ENCODE measurements at regions not wholly inside any gene's neighbourhood (a gene's known extent, or its start where the extent isn't known, plus 50 kb on each side); places are given as distances from the start of the nearest gene placed in this dataset.

GRCh38 chr3:117135207-117135606 lies 425.6 kb downstream of the TUSC7 start:
- no peak for DNase-seq

GRCh38 chr3:117136003-117136402 lies 426.4 kb downstream of the TUSC7 start:
- DNase-seq = no peak

GRCh38 chr3:117137065-117137464 lies 427.5 kb downstream of the TUSC7 start:
- no peak for DNase-seq

GRCh38 chr3:117139681-117140080 lies 430.1 kb downstream of the TUSC7 start:
- DNase-seq = no peak

GRCh38 chr3:117141812-117142211 lies 432.2 kb downstream of the TUSC7 start:
- no peak for DNase-seq

GRCh38 chr3:117144853-117145252 lies 435.3 kb downstream of the TUSC7 start:
- no peak for DNase-seq

- no peak for DNase-seq
Observed at GRCh38 chr3:117145677-117146076, 436.1 kb downstream of the TUSC7 start.

GRCh38 chr3:117146571-117146970 lies 437.0 kb downstream of the TUSC7 start:
- DNase-seq = no peak

GRCh38 chr3:117149584-117149983 lies 440.0 kb downstream of the TUSC7 start:
- no peak for DNase-seq

GRCh38 chr3:117150628-117151027 lies 441.0 kb downstream of the TUSC7 start:
- DNase-seq = no peak

GRCh38 chr3:117160176-117160575 lies 450.6 kb downstream of the TUSC7 start:
- DNase-seq = no peak

GRCh38 chr3:117161816-117162215 lies 452.2 kb downstream of the TUSC7 start:
- DNase-seq = no peak

- DNase-seq = no peak
Observed at GRCh38 chr3:117165176-117165575, 455.6 kb downstream of the TUSC7 start.

- no peak for DNase-seq
Observed at GRCh38 chr3:117165601-117166051, 456.0 kb downstream of the TUSC7 start.

- DNase-seq = no peak
Observed at GRCh38 chr3:117168896-117169295, 459.3 kb downstream of the TUSC7 start.

- DNase-seq = no peak
Observed at GRCh38 chr3:117170094-117170493, 460.5 kb downstream of the TUSC7 start.

- no peak for DNase-seq
Observed at GRCh38 chr3:117171124-117171523, 461.5 kb downstream of the TUSC7 start.

- DNase-seq = no peak
Observed at GRCh38 chr3:117172426-117172825, 462.8 kb downstream of the TUSC7 start.

GRCh38 chr3:117181222-117181621 lies 471.6 kb downstream of the TUSC7 start:
- DNase-seq = no peak

- no peak for DNase-seq
Observed at GRCh38 chr3:117184574-117184973, 475.0 kb downstream of the TUSC7 start.

GRCh38 chr3:117191245-117191644 lies 481.7 kb downstream of the TUSC7 start:
- no peak for DNase-seq

GRCh38 chr3:117192888-117193287 lies 483.3 kb downstream of the TUSC7 start:
- no peak for DNase-seq

GRCh38 chr3:117193390-117193789 lies 483.8 kb downstream of the TUSC7 start:
- DNase-seq = no peak

GRCh38 chr3:117195034-117195433 lies 485.5 kb downstream of the TUSC7 start:
- no peak for DNase-seq

GRCh38 chr3:117200962-117201361 lies 491.4 kb downstream of the TUSC7 start:
- no peak for DNase-seq
